Suprapubic skin (tissue), 3 donors: ENCODE measurements at regions not wholly inside any gene's neighbourhood (a gene's known extent, or its start where the extent isn't known, plus 50 kb on each side); places are given as distances from the start of the nearest gene placed in this dataset.

ENCODE experiments used
- CTCF ChIP-seq, 2 donors: fragments of 200-600 bp in 1 of 2; fragments of 450-650 bp in 1 of 2; sonication (generic) in 1 of 2; IDR thresholded peaks; one replicate each; pipeline ENCODE4 v1.5.1; 2016 to 2019; ENCODE audit warnings: antibody characterized with exemption in 2 of 2, mild to moderate bottlenecking in 1 of 2, moderate library complexity in 1 of 2
- EP300 ChIP-seq: sonication (generic); formaldehyde crosslinking; IDR thresholded peaks from one replicate; pipeline ENCODE4 v1.6.1; 2017; ENCODE audit warnings: antibody characterized with exemption
- POLR2A ChIP-seq, 2 donors: fragments of 450-650 bp; IDR thresholded peaks; one replicate each; pipeline ENCODE4 v1.6.1; 2017; ENCODE audit warnings: antibody characterized with exemption in 2 of 2, mild to moderate bottlenecking in 2 of 2, moderate library complexity in 2 of 2

GRCh38 chr3:170767576-170767941 lies 102.4 kb downstream of the RPL22L1 start:
- TF ChIP-seq CTCF (IDR thresholded peaks at IDR 0.05) (no peak), EP300 (no peak), POLR2A (IDR thresholded peaks at IDR 0.05) (no peak)
